Gastrocnemius medialis (tissue), 4 donors: ENCODE measurements at regions not wholly inside any gene's neighbourhood (a gene's known extent, or its start where the extent isn't known, plus 50 kb on each side); places are given as distances from the start of the nearest gene placed in this dataset.

Experiments
- POLR2A ChIP-seq, 2 donors: fragments of 450-650 bp; IDR thresholded peaks; one replicate each; pipeline ENCODE4 v1.6.1; 2017; ENCODE audit warnings: antibody characterized with exemption in 2 of 2, mild to moderate bottlenecking in 2 of 2, moderate library complexity in 2 of 2
- TF ChIP-seq, protein P1 (sequence below), 5 experiments: fragments of 450-650 bp in 3 of 5; fragments of 200-600 bp in 2 of 5; sonication (generic) in 2 of 5; IDR thresholded peaks in 4 of 5; conservative IDR thresholded peaks in 1 of 5; 1 replicate in 4 of 5; 2 replicates in 1 of 5; pipeline ENCODE4 v1.5.1; 2016 to 2019; ENCODE audit warnings: antibody characterized with exemption in 5 of 5, mild to moderate bottlenecking in 3 of 5, moderate library complexity in 3 of 5

DNA sequence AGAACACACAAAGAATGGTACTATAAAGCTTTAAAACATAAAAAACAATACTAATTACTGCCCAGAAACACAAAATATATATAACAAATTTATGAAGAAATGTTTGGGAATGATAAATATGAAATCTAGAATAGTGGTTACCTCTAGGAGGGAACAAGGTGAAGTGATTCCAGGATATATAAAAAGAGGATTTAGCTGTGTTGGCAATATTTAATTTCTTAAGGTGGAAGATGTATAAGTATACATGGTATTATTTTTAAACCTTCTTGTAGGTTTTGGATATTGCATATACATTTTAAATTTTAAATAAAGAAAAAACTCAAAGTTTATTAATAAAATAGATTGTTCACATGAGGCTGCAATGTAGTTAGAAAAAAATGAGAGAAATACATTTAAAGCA lies 112.7 kb upstream of the ZNF618 start:
- no peak for TF ChIP-seq POLR2A (IDR thresholded peaks at IDR 0.05)
- TF ChIP-seq, protein P1, sequence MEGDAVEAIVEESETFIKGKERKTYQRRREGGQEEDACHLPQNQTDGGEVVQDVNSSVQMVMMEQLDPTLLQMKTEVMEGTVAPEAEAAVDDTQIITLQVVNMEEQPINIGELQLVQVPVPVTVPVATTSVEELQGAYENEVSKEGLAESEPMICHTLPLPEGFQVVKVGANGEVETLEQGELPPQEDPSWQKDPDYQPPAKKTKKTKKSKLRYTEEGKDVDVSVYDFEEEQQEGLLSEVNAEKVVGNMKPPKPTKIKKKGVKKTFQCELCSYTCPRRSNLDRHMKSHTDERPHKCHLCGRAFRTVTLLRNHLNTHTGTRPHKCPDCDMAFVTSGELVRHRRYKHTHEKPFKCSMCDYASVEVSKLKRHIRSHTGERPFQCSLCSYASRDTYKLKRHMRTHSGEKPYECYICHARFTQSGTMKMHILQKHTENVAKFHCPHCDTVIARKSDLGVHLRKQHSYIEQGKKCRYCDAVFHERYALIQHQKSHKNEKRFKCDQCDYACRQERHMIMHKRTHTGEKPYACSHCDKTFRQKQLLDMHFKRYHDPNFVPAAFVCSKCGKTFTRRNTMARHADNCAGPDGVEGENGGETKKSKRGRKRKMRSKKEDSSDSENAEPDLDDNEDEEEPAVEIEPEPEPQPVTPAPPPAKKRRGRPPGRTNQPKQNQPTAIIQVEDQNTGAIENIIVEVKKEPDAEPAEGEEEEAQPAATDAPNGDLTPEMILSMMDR (IDR thresholded peaks at IDR 0.05 in 4 of 5, conservative IDR thresholded peaks at IDR 0.05 in 1 of 5): no peak
